ENCODE measurements at regions not wholly inside any gene's neighbourhood (a gene's known extent, or its start where the extent isn't known, plus 50 kb on each side); places are given as distances from the start of the nearest gene placed in this dataset.

GRCh38 chrX:63430026-63430425 is 78.9 kb upstream of the SPIN4 start:
- TF ChIP-seq CTCF (IDR thresholded peaks at IDR 0.05; ENCODE audit: control extremely low read depth in 1 of 3, insufficient read depth in 1 of 3, low read depth in 1 of 3, low read length in 3 of 3) (peak in 2 of 3 experiments; percentile 32 to 41; a peak in 3 of 4 replicates), EZH2 (IDR thresholded peaks at IDR 0.05; ENCODE audit: low read depth, low read length, severe bottlenecking) (no peak), CBX5 (IDR thresholded peaks at IDR 0.05; ENCODE audit: low read depth, low read length) (no peak), GABPA (IDR thresholded peaks at IDR 0.05; ENCODE audit: borderline replicate concordance, insufficient read depth, low read length) (no peak)
